H1 (cell line): ENCODE measurements at regions not wholly inside any gene's neighbourhood (a gene's known extent, or its start where the extent isn't known, plus 50 kb on each side); places are given as distances from the start of the nearest gene placed in this dataset.

Experiments
- CTCF ChIA-PET: fragments of 300-600 bp; sonication (Branson Sonifier 250); formaldehyde crosslinking; loops from one replicate; lab custom pipeline; 2021; ENCODE audit not compliant: partially characterized antibody; lab: Charles Lee
- POLR2A ChIA-PET: fragments of 300-600 bp; sonication (Branson Sonifier 250); formaldehyde crosslinking; loops from one replicate; lab custom pipeline; 2021; ENCODE audit warnings: inconsistent platforms; ENCODE audit not compliant: partially characterized antibody; lab: Charles Lee
- DNase-seq, 2 experiments: peaks; one replicate each; pipeline versions ENCODE4 v3.0.0 to v3.0.0-alpha.2; 2010 to 2022; ENCODE audit warnings: low spot score in 2 of 2, low read depth in 1 of 2, mixed read lengths in 1 of 2
- FAIRE-seq: peaks from 2 replicates; lab custom pipeline; 2011; peaks lifted over from hg19 to GRCh38; lab: Jason Lieb, UNC
- H2AFZ ChIP-seq: 2 replicates; pipeline ENCODE4 v1.8.1; 2012; ENCODE audit warnings: low read length, inconsistent platforms
- H2AK5ac ChIP-seq: 2 replicates; pipeline ENCODE4 v1.6.1; 2013; ENCODE audit warnings: low read depth, low read length
- H2BK120ac ChIP-seq: replicated peaks from 2 replicates; pipeline ENCODE3; 2013; ENCODE audit warnings: low read depth, low read length, inconsistent platforms
- H2BK12ac ChIP-seq: 2 replicates; pipeline ENCODE4 v1.6.1; 2013; ENCODE audit warnings: low read depth, low read length
- H2BK15ac ChIP-seq: 2 replicates; pipeline ENCODE4 v1.6.1; 2013; ENCODE audit warnings: low read length
- H2BK20ac ChIP-seq: 2 replicates; pipeline ENCODE4 v1.6.1; 2013; ENCODE audit warnings: low read length
- H2BK5ac ChIP-seq: 2 replicates; pipeline ENCODE4 v1.6.1; 2013; ENCODE audit warnings: low read depth, low read length
- H3K14ac ChIP-seq: 2 replicates; pipeline ENCODE4 v1.6.1; 2013; ENCODE audit warnings: inconsistent platforms; ENCODE audit not compliant: insufficient read length
- H3K18ac ChIP-seq: 2 replicates; pipeline ENCODE4 v1.6.1; 2013; ENCODE audit warnings: low read length; ENCODE audit errors: extremely low read depth
- H3K23ac ChIP-seq: 2 replicates; pipeline ENCODE4 v1.6.1; 2013; ENCODE audit warnings: inconsistent platforms; ENCODE audit not compliant: insufficient read length
- H3K23me2 ChIP-seq: 2 replicates; pipeline ENCODE4 v1.6.1; 2013; ENCODE audit warnings: low read depth, low read length
- H3K27ac ChIP-seq: 2 replicates; pipeline ENCODE4 v1.6.1; 2011; ENCODE audit warnings: low read depth, low read length, inconsistent platforms
- H3K27me3 ChIP-seq, 4 experiments: replicated peaks in 1 of 4; 1 replicate in 1 of 4; 2 replicates in 3 of 4; pipeline versions ENCODE4 v1.6.1 to v1.8.1; 2011 to 2013; ENCODE audit warnings: low read length in 3 of 4, mild to moderate bottlenecking in 3 of 4, inconsistent platforms in 2 of 4, mixed read lengths in 2 of 4, moderate library complexity in 1 of 4; ENCODE audit not compliant: control insufficient read depth in 3 of 4, insufficient read depth in 3 of 4; ENCODE audit errors: extremely low read depth in 1 of 4
- H3K36me3 ChIP-seq, 4 experiments: 2 replicates each; pipeline versions ENCODE4 v1.6.1 to v1.8.1; 2011 to 2013; ENCODE audit warnings: mild to moderate bottlenecking in 4 of 4, low read length in 3 of 4, moderate library complexity in 2 of 4, control low read depth in 1 of 4, inconsistent platforms in 1 of 4; ENCODE audit not compliant: insufficient read depth in 4 of 4, control insufficient read depth in 2 of 4
- H3K4ac ChIP-seq: replicated peaks from 2 replicates; pipeline ENCODE3; 2013; ENCODE audit warnings: low read length, low read depth, mixed read lengths, inconsistent platforms; ENCODE audit not compliant: insufficient read length
- H3K4me1 ChIP-seq, 4 experiments: replicated peaks in 1 of 4; 1 replicate in 1 of 4; 2 replicates in 3 of 4; pipeline versions ENCODE4 v1.6.1 to v1.8.1; 2011 to 2013; ENCODE audit warnings: low read length in 3 of 4, inconsistent platforms in 2 of 4, mixed read lengths in 1 of 4; ENCODE audit not compliant: insufficient read depth in 4 of 4, control insufficient read depth in 3 of 4
- H3K4me2 ChIP-seq, 2 experiments: 2 replicates each; pipeline versions ENCODE4 v1.6.1 to v1.8.1; 2011 to 2013; ENCODE audit warnings: low read depth in 2 of 2, low read length in 2 of 2, control low read depth in 1 of 2, inconsistent platforms in 1 of 2, mild to moderate bottlenecking in 1 of 2; ENCODE audit not compliant: insufficient read depth in 1 of 2
- H3K4me3 ChIP-seq, 4 experiments: fragments of 200-600, 300-600 bp in 1 of 4; sonication (generic), shearing (Covaris generic), sonication (Bioruptor Twin) in 1 of 4; 2 replicates each; pipeline versions ENCODE4 v1.5.1 to v1.8.1; 2011 to 2016; ENCODE audit warnings: low read length in 4 of 4, low read depth in 3 of 4, control low read depth in 2 of 4, inconsistent platforms in 2 of 4, mild to moderate bottlenecking in 2 of 4, mixed read lengths in 1 of 4, moderate library complexity in 1 of 4; ENCODE audit not compliant: insufficient read depth in 2 of 4; ENCODE audit errors: extremely low read depth in 1 of 4
- H3K56ac ChIP-seq: replicated peaks from 2 replicates; pipeline ENCODE3; 2013; ENCODE audit warnings: low read depth, mild to moderate bottlenecking, mixed read lengths, low read length, inconsistent platforms; ENCODE audit not compliant: insufficient read length
- H3K79me1 ChIP-seq: 2 replicates; pipeline ENCODE4 v1.6.1; 2013; ENCODE audit warnings: low read depth, low read length, control low read depth
- H3K79me2 ChIP-seq, 2 experiments: 2 replicates each; pipeline versions ENCODE4 v1.6.1 to v1.8.1; 2012 to 2013; ENCODE audit warnings: low read length in 2 of 2, mild to moderate bottlenecking in 2 of 2, inconsistent platforms in 1 of 2; ENCODE audit not compliant: insufficient read depth in 2 of 2, control insufficient read depth in 1 of 2
- H3K9ac ChIP-seq, 4 experiments: replicated peaks in 1 of 4; 1 replicate in 1 of 4; 2 replicates in 3 of 4; pipeline versions ENCODE4 v1.6.1 to v1.8.1; 2011 to 2013; ENCODE audit warnings: low read depth in 3 of 4, low read length in 3 of 4, control low read depth in 2 of 4, mild to moderate bottlenecking in 2 of 4, moderate library complexity in 2 of 4, inconsistent platforms in 1 of 4; ENCODE audit errors: extremely low read depth in 1 of 4
- H3K9me3 ChIP-seq, 2 experiments: 2 replicates each; pipeline versions ENCODE4 v1.6.1 to v1.8.1; 2012 to 2013; ENCODE audit warnings: mild to moderate bottlenecking in 2 of 2, moderate library complexity in 2 of 2, control low read depth in 1 of 2, inconsistent platforms in 1 of 2, low read depth in 1 of 2, low read length in 1 of 2, mixed read lengths in 1 of 2; ENCODE audit not compliant: insufficient read depth in 2 of 2
- H4K20me1 ChIP-seq, 2 experiments: replicated peaks in 1 of 2; 2 replicates each; pipeline versions ENCODE3 to v1.8.1; 2011 to 2013; ENCODE audit warnings: inconsistent platforms in 2 of 2, low read length in 2 of 2, mild to moderate bottlenecking in 1 of 2; ENCODE audit not compliant: insufficient read depth in 2 of 2, control insufficient read depth in 1 of 2
- H4K5ac ChIP-seq: 2 replicates; pipeline ENCODE4 v1.6.1; 2013; ENCODE audit warnings: low read length, low read depth, mixed read lengths, inconsistent platforms; ENCODE audit not compliant: insufficient read length
- H4K8ac ChIP-seq: 2 replicates; pipeline ENCODE4 v1.8.0; 2013; ENCODE audit warnings: mild to moderate bottlenecking, moderate library complexity, low read length, inconsistent platforms; ENCODE audit not compliant: insufficient read depth; ENCODE audit errors: extremely low read depth
- H4K91ac ChIP-seq: replicated peaks from 2 replicates; pipeline ENCODE3; 2013; ENCODE audit warnings: low read length, mixed read lengths, inconsistent platforms; ENCODE audit not compliant: insufficient read length
- CHD7 ChIP-seq: fragments of 300-600 bp; sonication (generic); IDR thresholded peaks from 2 replicates; pipeline ENCODE4 v1.7.1; 2012; ENCODE audit warnings: low read length, moderate library complexity, mild to moderate bottlenecking, inconsistent platforms; ENCODE audit not compliant: insufficient replicate concordance
- WGBS, 2 experiments: shearing (Covaris generic) in 1 of 2; methylation state at CpG; one replicate each; pipeline versions ENCODE4 v1.1.6 to v1.1.7; 2013 to 2015; ENCODE audit warnings: low lambda C conversion rate in 2 of 2, mixed read lengths in 2 of 2, inconsistent platforms in 1 of 2, low coverage in 1 of 2, missing lambda C conversion rate in 1 of 2; ENCODE audit not compliant: insufficient replicate concordance in 2 of 2, insufficient coverage in 1 of 2, insufficient read length in 1 of 2; ENCODE audit errors: extremely low coverage in 1 of 2, missing lambda C conversion rate in 1 of 2; 5-methylcytosine and 5-hydroxymethylcytosine counted together

- ChIA-PET POLR2A (no interaction called here), CTCF (interaction anchor here (0.6 kb wide), 1 partner anchor 429 kb away, joined by 3 read pairs; no protein-coding TSS in a partner anchor)
- no peak overlapping the region for H3K23ac ChIP-seq
- 52% methylated on average over 2 of the region's 2 CpGs; no CpG with 5 or more reads in 1 of the 2 experiments for WGBS, 2 experiments
- no peak overlapping the region for H2BK20ac ChIP-seq
- no peak overlapping the region for H3K14ac ChIP-seq
- no peaks in the 10 kb centered on the region for H3K23me2 ChIP-seq
- DNase-seq (no peak), FAIRE-seq (no peak)
- H3K79me2 ChIP-seq = no peaks in the 10 kb centered on the region
- no peaks in the 10 kb centered on the region for H3K9me3 ChIP-seq
- H3K4ac ChIP-seq = no peak overlapping the region
- H3K4me1 ChIP-seq = no peaks in the 10 kb centered on the region
- no peaks in the 10 kb centered on the region for H3K36me3 ChIP-seq
- no peak overlapping the region for H3K27ac ChIP-seq
- no peak overlapping the region for H2BK12ac ChIP-seq
- no peak overlapping the region for H4K8ac ChIP-seq
- H2AFZ ChIP-seq = no peak overlapping the region
- H3K9ac ChIP-seq = no peak overlapping the region
- no peak overlapping the region for H3K18ac ChIP-seq
- H2BK15ac ChIP-seq = no peak overlapping the region
- H2BK120ac ChIP-seq = no peak overlapping the region
- H3K79me1 ChIP-seq = no peaks in the 10 kb centered on the region
- H4K5ac ChIP-seq = no peak overlapping the region
- H4K20me1 ChIP-seq = no peaks in the 10 kb centered on the region
- no peak overlapping the region for H3K4me2 ChIP-seq
- H3K4me3 ChIP-seq = no peak overlapping the region
- H2AK5ac ChIP-seq = no peak overlapping the region
- no peaks in the 10 kb centered on the region for H3K27me3 ChIP-seq
- H4K91ac ChIP-seq = no peak overlapping the region
- H2BK5ac ChIP-seq = no peak overlapping the region
- H3K56ac ChIP-seq = no peak overlapping the region
- TF ChIP-seq CHD7 = no peak
Measured at GRCh38 chr4:149931431-149931830, 115.8 kb upstream of the IQCM start.
